ENCODE measurements at regions not wholly inside any gene's neighbourhood (a gene's known extent, or its start where the extent isn't known, plus 50 kb on each side); places are given as distances from the start of the nearest gene placed in this dataset.
A peak's percentile ranks its signal among the peaks of the same experiment; 100 is the strongest.

DNA sequence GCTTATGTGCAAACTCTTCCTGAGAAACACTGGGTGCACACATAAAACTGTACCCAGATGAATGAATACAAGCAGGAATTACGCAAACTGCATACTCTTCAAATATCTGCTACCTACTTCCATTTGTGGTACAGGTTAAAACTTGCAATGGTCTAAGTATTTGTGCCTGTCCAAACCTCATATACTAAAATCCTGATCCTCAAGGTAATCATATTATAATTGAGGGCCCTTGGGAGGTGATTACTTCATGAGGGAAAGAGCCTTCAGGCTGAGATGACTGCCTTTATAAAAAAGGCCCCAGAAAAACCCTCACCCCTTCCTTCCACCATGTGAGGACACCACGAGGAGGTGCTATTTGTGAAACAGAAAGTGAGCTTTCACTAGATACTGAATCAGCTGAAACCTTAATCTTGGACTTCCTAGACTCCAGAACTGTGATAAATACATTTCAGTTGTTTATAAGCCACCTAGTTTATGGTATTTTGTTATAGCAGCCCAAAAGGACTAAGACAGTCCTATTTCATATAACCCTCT is 1977.2 kb downstream of the PCDH7 start:
- no peak overlapping the region for H3K4me2 ChIP-seq (ENCODE audit: low read length)
- H2AFZ ChIP-seq (ENCODE audit: low read depth, low read length, poor library complexity, severe bottlenecking) = no peak overlapping the region
- no peaks in the 10 kb centered on the region for H3K9me3 ChIP-seq (ENCODE audit: control insufficient read depth in 1 of 2, insufficient read depth in 1 of 2, low read depth in 1 of 2, low read length in 2 of 2)
- POLR2A ChIA-PET = no interaction called here
- H4K20me1 ChIP-seq (ENCODE audit: insufficient read depth) = no peaks in the 10 kb centered on the region
- no peaks in the 10 kb centered on the region for H3K9me2 ChIP-seq (ENCODE audit: insufficient read depth)
- no peak overlapping the region for H3K27ac ChIP-seq (ENCODE audit: low read depth, low read length)
- CTCF ChIA-PET = no interaction called here
- RAD21 ChIA-PET (ENCODE audit: low non-redundant PET in 1 of 2, low total read pairs in 2 of 2, uncharacterized antibody in 2 of 2, unreplicated experiment in 2 of 2) = no interaction called here
- ATAC-seq = no peak
- no peaks in the 10 kb centered on the region for H3K27me3 ChIP-seq (ENCODE audit: insufficient read depth, low read length)
- no peak overlapping the region for H3K9ac ChIP-seq (ENCODE audit: low read length)
- intact Hi-C loops (cut with micrococcal nuclease) = no loop called here
- TF ChIP-seq, protein P1, sequence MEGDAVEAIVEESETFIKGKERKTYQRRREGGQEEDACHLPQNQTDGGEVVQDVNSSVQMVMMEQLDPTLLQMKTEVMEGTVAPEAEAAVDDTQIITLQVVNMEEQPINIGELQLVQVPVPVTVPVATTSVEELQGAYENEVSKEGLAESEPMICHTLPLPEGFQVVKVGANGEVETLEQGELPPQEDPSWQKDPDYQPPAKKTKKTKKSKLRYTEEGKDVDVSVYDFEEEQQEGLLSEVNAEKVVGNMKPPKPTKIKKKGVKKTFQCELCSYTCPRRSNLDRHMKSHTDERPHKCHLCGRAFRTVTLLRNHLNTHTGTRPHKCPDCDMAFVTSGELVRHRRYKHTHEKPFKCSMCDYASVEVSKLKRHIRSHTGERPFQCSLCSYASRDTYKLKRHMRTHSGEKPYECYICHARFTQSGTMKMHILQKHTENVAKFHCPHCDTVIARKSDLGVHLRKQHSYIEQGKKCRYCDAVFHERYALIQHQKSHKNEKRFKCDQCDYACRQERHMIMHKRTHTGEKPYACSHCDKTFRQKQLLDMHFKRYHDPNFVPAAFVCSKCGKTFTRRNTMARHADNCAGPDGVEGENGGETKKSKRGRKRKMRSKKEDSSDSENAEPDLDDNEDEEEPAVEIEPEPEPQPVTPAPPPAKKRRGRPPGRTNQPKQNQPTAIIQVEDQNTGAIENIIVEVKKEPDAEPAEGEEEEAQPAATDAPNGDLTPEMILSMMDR (IDR thresholded peaks at IDR 0.05 in 2 of 3, conservative IDR thresholded peaks at IDR 0.05 in 1 of 3; ENCODE audit: borderline replicate concordance in 1 of 3, insufficient read depth in 1 of 3, low read depth in 2 of 3, low read length in 2 of 3) = peak in 1 of 3 experiments; percentile 13; a peak in 1 of 6 replicates
- TF ChIP-seq POLR2A (IDR thresholded peaks at IDR 0.05; ENCODE audit: borderline replicate concordance, extremely low read depth, insufficient read depth, insufficient read length) = no peak
- H3K4me1 ChIP-seq (ENCODE audit: control insufficient read depth in 1 of 2, insufficient read depth in 2 of 2, low read length in 2 of 2) = no peaks in the 10 kb centered on the region
- no peak overlapping the region for H3K4me3 ChIP-seq (replicated peaks in 1 of 2; ENCODE audit: low read depth in 1 of 2, low read length in 2 of 2)
- H3K36me3 ChIP-seq (ENCODE audit: control insufficient read depth in 1 of 2, insufficient read depth in 2 of 2, low read length in 2 of 2) = no peaks in the 10 kb centered on the region
- no TSS peak for BruUV-seq (replicated peaks)
- no peak for DNase-seq (ENCODE audit: low read depth, low spot score)
- H3K79me2 ChIP-seq (ENCODE audit: insufficient read depth, low read length) = no peaks in the 10 kb centered on the region

DNA sequence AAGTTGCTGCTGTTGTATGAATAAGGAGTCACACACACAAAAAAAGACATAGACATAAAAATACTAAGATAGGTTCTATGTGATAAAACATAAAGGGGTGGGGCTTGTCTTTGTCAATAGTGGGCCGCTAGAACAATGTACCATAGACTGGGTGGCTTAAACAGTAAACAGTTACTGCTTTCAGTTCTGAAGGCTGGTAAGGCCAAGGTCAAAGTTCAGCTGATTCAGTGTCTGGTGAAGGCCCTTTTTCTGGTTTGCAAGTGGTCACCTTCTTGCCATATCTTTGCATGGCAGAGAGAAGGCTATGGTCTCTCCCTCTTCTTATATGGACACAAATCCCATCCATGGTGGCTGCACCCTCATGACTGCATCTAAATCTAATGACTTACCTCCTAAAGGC is 1980.7 kb downstream of the PCDH7 start:
- H3K79me2 ChIP-seq (ENCODE audit: insufficient read depth, low read length) = no peaks in the 10 kb centered on the region
- H3K36me3 ChIP-seq (ENCODE audit: control insufficient read depth in 1 of 2, insufficient read depth in 2 of 2, low read length in 2 of 2) = no peaks in the 10 kb centered on the region
- no peaks in the 10 kb centered on the region for H3K27me3 ChIP-seq (ENCODE audit: insufficient read depth, low read length)
- no peaks in the 10 kb centered on the region for H3K4me1 ChIP-seq (ENCODE audit: control insufficient read depth in 1 of 2, insufficient read depth in 2 of 2, low read length in 2 of 2)
- H3K27ac ChIP-seq (ENCODE audit: low read depth, low read length) = no peak overlapping the region
- H3K4me2 ChIP-seq (ENCODE audit: low read length) = no peak overlapping the region
- CTCF ChIA-PET = interaction anchor here (0.7 kb wide), 1 partner anchor 16 kb away, joined by 3 read pairs; no protein-coding TSS in a partner anchor
- peak overlapping the region; percentile 8 for H2AFZ ChIP-seq (ENCODE audit: low read depth, low read length, poor library complexity, severe bottlenecking)
- RAD21 ChIA-PET (ENCODE audit: low non-redundant PET in 1 of 2, low total read pairs in 2 of 2, uncharacterized antibody in 2 of 2, unreplicated experiment in 2 of 2) = no interaction called here
- H4K20me1 ChIP-seq (ENCODE audit: insufficient read depth) = no peaks in the 10 kb centered on the region
- H3K9ac ChIP-seq (ENCODE audit: low read length) = no peak overlapping the region
- TF ChIP-seq, protein P2, sequence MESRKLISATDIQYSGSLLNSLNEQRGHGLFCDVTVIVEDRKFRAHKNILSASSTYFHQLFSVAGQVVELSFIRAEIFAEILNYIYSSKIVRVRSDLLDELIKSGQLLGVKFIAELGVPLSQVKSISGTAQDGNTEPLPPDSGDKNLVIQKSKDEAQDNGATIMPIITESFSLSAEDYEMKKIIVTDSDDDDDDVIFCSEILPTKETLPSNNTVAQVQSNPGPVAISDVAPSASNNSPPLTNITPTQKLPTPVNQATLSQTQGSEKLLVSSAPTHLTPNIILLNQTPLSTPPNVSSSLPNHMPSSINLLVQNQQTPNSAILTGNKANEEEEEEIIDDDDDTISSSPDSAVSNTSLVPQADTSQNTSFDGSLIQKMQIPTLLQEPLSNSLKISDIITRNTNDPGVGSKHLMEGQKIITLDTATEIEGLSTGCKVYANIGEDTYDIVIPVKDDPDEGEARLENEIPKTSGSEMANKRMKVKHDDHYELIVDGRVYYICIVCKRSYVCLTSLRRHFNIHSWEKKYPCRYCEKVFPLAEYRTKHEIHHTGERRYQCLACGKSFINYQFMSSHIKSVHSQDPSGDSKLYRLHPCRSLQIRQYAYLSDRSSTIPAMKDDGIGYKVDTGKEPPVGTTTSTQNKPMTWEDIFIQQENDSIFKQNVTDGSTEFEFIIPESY (IDR thresholded peaks at IDR 0.05; ENCODE audit: extremely low read depth, insufficient replicate concordance, low read length) = no peak
- TF ChIP-seq ELF1 (IDR thresholded peaks at IDR 0.05; ENCODE audit: borderline replicate concordance, low read depth) (no peak), ZFX (IDR thresholded peaks at IDR 0.05) (no peak), TCF7L2 (IDR thresholded peaks at IDR 0.05; ENCODE audit: borderline replicate concordance, extremely low read depth, insufficient read depth, insufficient read length) (no peak), SIN3A (IDR thresholded peaks at IDR 0.05; ENCODE audit: low read depth) (no peak), CEBPB (IDR thresholded peaks at IDR 0.05; ENCODE audit: low read depth) (no peak), ZNF274 (IDR thresholded peaks at IDR 0.05; ENCODE audit: low read depth, low read length) (no peak), YY1 (IDR thresholded peaks at IDR 0.05; ENCODE audit: extremely low read depth, insufficient replicate concordance, low read depth, low read length) (no peak), SRF (IDR thresholded peaks at IDR 0.05; ENCODE audit: low read depth) (no peak), JUND (IDR thresholded peaks at IDR 0.05) (no peak), CBX3 (IDR thresholded peaks at IDR 0.05; ENCODE audit: low read depth) (no peak)
- TF ChIP-seq, protein P3, sequence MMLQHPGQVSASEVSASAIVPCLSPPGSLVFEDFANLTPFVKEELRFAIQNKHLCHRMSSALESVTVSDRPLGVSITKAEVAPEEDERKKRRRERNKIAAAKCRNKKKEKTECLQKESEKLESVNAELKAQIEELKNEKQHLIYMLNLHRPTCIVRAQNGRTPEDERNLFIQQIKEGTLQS (IDR thresholded peaks at IDR 0.05) = no peak
- TF ChIP-seq, protein P1 (IDR thresholded peaks at IDR 0.05 in 2 of 3, conservative IDR thresholded peaks at IDR 0.05 in 1 of 3; ENCODE audit: borderline replicate concordance in 1 of 3, insufficient read depth in 1 of 3, low read depth in 2 of 3, low read length in 2 of 3) = no peak
- intact Hi-C loops (cut with micrococcal nuclease) = no loop called here
- DNase-seq (ENCODE audit: low read depth, low spot score) (no peak), ATAC-seq (no peak)
- POLR2A ChIA-PET = no interaction called here
- H3K9me3 ChIP-seq (ENCODE audit: control insufficient read depth in 1 of 2, insufficient read depth in 1 of 2, low read depth in 1 of 2, low read length in 2 of 2) = no peaks in the 10 kb centered on the region
- no peaks in the 10 kb centered on the region for H3K9me2 ChIP-seq (ENCODE audit: insufficient read depth)
- BruUV-seq (replicated peaks) = no TSS peak
- H3K4me3 ChIP-seq (replicated peaks in 1 of 2; ENCODE audit: low read depth in 1 of 2, low read length in 2 of 2) = no peak overlapping the region

Measured in HCT116 (cell line).